Calu3 (cell line): ENCODE measurements at regions not wholly inside any gene's neighbourhood (a gene's known extent, or its start where the extent isn't known, plus 50 kb on each side); places are given as distances from the start of the nearest gene placed in this dataset.

Source experiments
- BruUV-seq: library from RNA; stranded (reverse); fragments of 400-500 nt; replicated peaks from 2 replicates; lab custom pipeline; 2021; lab: Mats Ljungman, UMichigan
- CTCF ChIA-PET: fragments of 300-600 bp; sonication (Branson Sonifier 250); formaldehyde crosslinking; loops from one replicate; lab custom pipeline; 2022; ENCODE audit warnings: antibody characterized with exemption; lab: Charles Lee
- DNase-seq: peaks from one replicate; pipeline ENCODE4 v3.0.0; 2022
- H3K27ac Mint-ChIP-seq: one replicate; pipeline ENCODE4 v1.8.0; 2022; ENCODE audit warnings: mixed read lengths; ENCODE audit not compliant: unreplicated experiment
- H3K27me3 Mint-ChIP-seq: one replicate; pipeline ENCODE4 v1.8.0; 2022; ENCODE audit warnings: mixed read lengths; ENCODE audit not compliant: unreplicated experiment
- H3K36me3 Mint-ChIP-seq: one replicate; pipeline ENCODE4 v1.8.0; 2022; ENCODE audit warnings: mild to moderate bottlenecking, moderate library complexity, mixed read lengths; ENCODE audit not compliant: insufficient read depth, unreplicated experiment
- H3K4me1 Mint-ChIP-seq: one replicate; pipeline ENCODE4 v1.8.0; 2022; ENCODE audit warnings: mild to moderate bottlenecking, low read depth, mixed read lengths; ENCODE audit not compliant: unreplicated experiment
- H3K4me3 Mint-ChIP-seq: one replicate; pipeline ENCODE4 v1.8.0; 2022; ENCODE audit warnings: mild to moderate bottlenecking, low read depth, moderate library complexity, mixed read lengths; ENCODE audit not compliant: unreplicated experiment
- H3K9me3 Mint-ChIP-seq: one replicate; pipeline ENCODE4 v1.8.0; 2022; ENCODE audit warnings: low read depth, mixed read lengths; ENCODE audit not compliant: unreplicated experiment
- CTCF ChIP-seq: fragments of 200-600 bp; IDR thresholded peaks from one replicate; pipeline ENCODE4 v1.8.0; 2022; ENCODE audit warnings: antibody characterized with exemption; ENCODE audit not compliant: unreplicated experiment
- intact Hi-C: fragments of 100-400 bp; cut with micrococcal nuclease; formaldehyde crosslinking; loops from one replicate; pipeline ENCODE4 v1.10.0; 2022; ENCODE audit not compliant: unreplicated experiment

- H3K9me3 Mint-ChIP-seq, result no peaks in the 10 kb centered on the region
- CTCF ChIA-PET, result no interaction called here
- TF ChIP-seq CTCF, result no peak
- no peaks in the 10 kb centered on the region for H3K4me1 Mint-ChIP-seq
- no peak overlapping the region for H3K4me3 Mint-ChIP-seq
- BruUV-seq, result no TSS peak
- DNase-seq, result no peak
- intact Hi-C loops, result no loop called here
- H3K36me3 Mint-ChIP-seq, result no peaks in the 10 kb centered on the region
- H3K27ac Mint-ChIP-seq, result no peak overlapping the region
- no peaks in the 10 kb centered on the region for H3K27me3 Mint-ChIP-seq
Observed at GRCh38 chr6:141843178-141843834, 289.4 kb upstream of the GJE1 start.

GRCh38 chr6:141833001-141833655 lies 299.6 kb upstream of the GJE1 start:
- Mint-ChIP-seq H3K27ac (no peak overlapping the region), H3K4me1 (no peaks in the 10 kb centered on the region), H3K27me3 (no peaks in the 10 kb centered on the region), H3K36me3 (no peaks in the 10 kb centered on the region), H3K4me3 (no peak overlapping the region), H3K9me3 (no peaks in the 10 kb centered on the region)
- CTCF ChIA-PET, result interaction anchor here (0.8 kb wide), 1 partner anchor 29 kb away, joined by 4 read pairs; no protein-coding TSS in a partner anchor
- intact Hi-C loops, result no loop called here
- DNase-seq, result no peak
- no TSS peak for BruUV-seq
- no peak for TF ChIP-seq CTCF

GRCh38 chr6:141830530-141830929 lies 302.2 kb upstream of the GJE1 start:
- no peak overlapping the region for H3K4me3 Mint-ChIP-seq
- no peaks in the 10 kb centered on the region for H3K4me1 Mint-ChIP-seq
- intact Hi-C loops, result no loop called here
- no peak for DNase-seq
- no peak for TF ChIP-seq CTCF
- no TSS peak for BruUV-seq
- no peak overlapping the region for H3K27ac Mint-ChIP-seq
- CTCF ChIA-PET, result no interaction called here
- H3K36me3 Mint-ChIP-seq, result no peaks in the 10 kb centered on the region
- H3K9me3 Mint-ChIP-seq, result no peaks in the 10 kb centered on the region
- H3K27me3 Mint-ChIP-seq, result no peaks in the 10 kb centered on the region

DNA sequence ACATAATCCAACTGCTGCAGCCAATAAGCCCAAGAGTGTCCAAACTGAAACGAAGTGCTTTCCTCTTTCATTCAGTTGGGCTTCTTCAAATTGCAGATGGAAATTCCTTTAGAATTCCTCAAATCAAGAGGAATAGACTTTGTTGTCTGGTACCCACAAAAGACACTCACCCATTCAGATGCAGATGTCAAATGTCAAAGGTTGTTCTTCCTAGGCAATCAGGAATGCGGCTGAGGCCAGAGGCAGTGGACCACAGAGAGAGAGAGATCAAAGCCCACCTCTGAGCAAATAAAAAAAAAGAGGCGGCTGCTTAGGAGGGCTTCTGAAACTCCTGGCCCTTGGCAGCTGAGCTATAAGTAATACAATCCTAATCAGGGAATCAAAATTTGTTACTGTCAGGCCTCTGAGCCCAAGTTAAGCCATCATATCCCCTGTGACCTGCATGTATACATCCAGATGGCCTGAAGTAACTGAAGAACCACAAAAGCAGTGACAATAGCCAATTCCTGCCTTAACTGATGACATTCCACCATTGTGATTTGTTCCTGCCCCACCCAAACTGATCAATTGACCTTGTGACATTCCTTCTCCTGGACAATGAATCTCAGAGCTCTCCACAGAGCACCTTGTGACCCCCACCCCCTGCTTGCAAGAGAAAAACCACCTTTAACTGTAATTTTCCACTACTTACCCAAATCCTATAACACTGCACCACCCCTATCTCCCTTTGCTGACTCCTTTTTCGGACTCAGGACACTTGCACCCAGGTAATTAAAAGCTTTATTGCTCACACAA lies 303.0 kb upstream of the GJE1 start:
- Mint-ChIP-seq H3K27ac (no peak overlapping the region), H3K4me3 (no peak overlapping the region), H3K36me3 (no peaks in the 10 kb centered on the region), H3K9me3 (no peaks in the 10 kb centered on the region), H3K4me1 (no peaks in the 10 kb centered on the region), H3K27me3 (no peaks in the 10 kb centered on the region)
- intact Hi-C loops, result no loop called here
- DNase-seq, result no peak
- no TSS peak for BruUV-seq
- no peak for TF ChIP-seq CTCF
- CTCF ChIA-PET, result no interaction called here
